ENCODE measurements at regions not wholly inside any gene's neighbourhood (a gene's known extent, or its start where the extent isn't known, plus 50 kb on each side); places are given as distances from the start of the nearest gene placed in this dataset.
A peak's percentile ranks its signal among the peaks of the same experiment; 100 is the strongest.

DNA sequence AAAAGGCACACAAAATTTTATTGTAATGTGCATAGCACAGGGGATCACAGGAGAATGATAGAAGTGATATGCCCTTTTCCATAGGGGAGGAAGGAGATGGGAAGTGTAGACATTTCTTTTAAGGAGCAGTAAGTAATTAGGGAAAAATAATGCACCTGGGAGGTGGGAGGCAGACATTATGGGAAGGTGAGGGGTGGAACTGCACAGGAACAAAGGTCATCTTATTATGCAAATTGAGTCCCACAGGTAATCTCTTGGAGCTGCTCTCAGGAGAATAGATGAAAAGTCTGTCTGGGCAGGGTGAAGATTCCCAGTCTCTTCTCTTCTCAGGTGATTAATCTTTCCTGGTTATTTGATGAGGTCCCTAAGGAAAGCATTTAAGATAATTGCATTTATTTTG, 331.5 kb downstream of the ENC1 start:
- DNase-seq: no peak

DNA sequence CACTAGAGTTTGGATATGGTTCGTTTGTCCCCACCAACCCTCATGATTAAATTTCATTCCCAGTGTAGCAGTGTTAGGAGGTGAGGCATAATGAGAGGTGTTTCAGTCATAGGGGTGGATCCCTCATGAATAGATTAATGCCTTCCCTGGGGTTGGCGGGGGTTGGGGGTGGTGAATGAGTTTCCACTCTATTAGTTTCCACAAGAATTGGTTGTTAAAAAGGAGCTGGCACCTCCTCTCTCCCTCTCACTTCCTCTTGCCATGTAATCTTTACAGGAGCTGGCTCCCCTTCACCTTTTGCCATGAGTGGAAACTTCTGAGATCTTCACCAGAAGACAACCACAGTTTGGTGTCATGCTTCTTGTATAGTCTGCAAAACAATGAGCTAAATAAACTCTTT, 333.7 kb downstream of the ENC1 start:
- DNase-seq: no peak

DNA sequence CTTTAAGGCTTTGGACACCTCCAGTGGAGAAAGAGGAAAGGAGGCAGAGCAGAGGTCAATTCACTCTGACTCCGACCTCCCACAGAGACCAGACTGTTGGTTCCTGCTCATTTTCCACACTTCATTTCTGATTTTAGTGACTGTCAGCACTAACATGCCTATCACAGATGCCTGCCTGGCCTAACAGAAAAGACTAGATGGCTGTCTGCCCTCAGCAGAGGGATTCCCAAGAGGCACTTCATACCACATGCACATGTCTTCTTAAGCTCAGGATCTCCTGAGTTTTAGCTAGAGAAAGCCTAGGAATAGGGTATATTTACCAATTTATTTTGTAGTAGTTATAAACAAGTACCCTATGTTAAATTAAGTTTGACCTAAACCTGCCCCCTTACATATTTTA, 336.0 kb downstream of the ENC1 start:
- DNase-seq: no peak

DNA sequence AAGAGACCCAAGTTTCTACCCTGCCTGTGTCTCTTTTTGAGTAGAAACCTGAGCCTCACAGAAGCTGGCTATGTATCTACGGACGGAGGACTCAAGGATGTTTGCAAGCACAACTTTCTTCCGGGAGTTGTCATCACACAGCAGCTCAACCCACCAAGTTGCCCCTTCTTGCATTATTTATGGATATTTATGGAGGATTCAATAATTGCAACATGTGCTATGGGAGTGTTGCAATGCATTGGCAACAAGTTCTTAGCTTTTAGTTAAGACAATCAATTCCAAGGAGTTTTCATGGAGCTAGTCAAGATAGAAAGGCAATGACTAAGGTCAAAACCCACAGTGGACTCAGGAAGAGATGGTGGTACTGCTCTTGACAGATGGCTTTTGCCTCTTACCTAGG, 336.9 kb downstream of the ENC1 start:
- DNase-seq: peak; percentile 12

DNA sequence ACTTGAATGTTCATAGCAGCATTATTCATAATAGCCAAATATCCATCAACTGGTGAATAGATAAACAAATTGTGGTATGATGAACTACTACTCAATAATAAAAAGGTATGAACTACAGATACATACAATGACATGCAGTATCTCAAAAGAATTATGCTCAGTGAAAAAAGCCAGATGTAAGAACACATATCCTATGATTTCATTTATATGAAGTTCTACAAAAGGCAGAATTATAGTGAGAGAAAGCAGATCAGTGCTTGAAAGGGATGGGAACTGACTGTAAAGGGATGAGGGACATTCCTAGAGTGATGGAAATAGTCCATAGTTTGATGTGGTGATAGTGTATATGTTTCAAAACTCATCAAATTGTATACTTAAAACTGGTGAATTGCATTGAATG, 339.0 kb downstream of the ENC1 start:
- DNase-seq: no peak

DNA sequence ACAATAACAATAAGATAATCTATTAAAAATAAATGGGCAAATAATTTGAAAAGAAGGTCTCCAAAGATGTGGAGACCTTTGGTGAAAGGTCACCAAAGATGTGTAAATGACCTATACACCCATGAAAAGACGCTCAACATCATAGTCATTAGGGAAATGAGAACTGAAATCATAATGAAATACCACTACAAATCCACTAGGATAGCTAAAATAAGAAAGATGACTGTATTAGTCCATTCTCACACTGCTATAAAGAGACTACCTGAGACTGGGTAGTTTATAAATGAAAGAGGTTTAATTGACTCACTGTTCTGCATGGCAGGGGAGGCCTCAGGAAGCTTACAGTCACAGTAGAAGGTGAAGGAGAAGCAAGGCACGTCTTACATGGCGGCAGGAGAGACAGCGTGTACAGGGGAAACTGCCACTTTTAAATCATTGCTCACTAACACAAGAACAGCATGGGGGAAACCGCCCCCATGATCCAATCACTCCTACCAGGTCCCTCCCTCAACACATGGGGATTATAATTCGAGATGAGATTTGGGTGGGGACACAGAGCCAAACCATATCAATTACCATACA, 339.6 kb downstream of the ENC1 start:
- no peak for DNase-seq

DNA sequence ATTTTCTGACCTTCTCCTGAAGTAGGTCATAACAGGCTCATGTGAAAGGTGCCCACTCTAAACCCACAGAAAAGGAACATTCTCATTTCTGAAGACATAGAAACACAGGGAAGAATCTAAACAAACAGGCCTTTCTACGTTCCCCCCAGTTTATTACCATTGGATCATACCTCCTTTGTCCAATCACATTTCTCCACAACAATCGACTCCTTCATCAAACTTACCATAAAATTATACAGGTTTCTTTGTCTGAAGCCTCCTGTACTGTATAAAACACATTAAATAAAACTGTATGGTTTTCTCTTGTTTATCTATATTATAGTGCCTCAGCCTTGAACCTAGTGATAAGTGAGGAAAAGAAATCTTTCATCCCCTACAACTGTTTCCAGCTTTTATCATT, 340.7 kb downstream of the ENC1 start:
- no peak for DNase-seq

DNA sequence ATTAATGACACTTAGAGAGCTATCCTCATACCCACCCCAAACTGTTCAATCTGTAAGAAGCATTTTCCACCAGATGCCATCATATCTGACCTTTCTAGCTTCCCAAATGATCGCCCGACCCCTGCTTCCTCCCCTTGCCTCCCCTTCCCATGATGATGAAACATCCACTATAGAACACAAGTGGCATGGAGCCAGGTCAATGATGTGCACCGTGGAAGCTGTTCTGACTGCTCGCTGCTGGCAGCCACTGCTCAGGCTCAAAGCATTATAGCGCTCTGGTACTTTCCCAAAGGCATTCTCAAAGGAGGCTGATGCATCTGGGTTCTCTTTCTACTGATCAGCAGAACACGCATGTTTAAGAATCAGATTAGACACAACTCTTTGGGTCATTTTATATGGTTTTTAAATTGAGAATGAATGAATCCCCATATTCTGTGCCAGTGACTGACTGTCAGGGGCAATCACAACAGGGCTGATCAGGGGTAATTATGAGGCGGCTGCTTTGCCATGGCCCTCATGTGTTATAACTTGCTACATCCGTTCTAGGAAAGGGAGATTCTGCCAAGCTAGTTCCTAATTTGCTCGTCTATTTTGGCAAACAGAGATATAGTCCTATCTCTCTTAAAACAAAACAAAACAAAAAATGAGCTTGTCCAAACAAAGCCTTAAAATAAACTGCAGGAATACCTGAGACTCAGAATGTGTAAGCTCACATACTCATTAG, 343.7 kb downstream of the ENC1 start:
- peak; percentile 42 for DNase-seq

DNA sequence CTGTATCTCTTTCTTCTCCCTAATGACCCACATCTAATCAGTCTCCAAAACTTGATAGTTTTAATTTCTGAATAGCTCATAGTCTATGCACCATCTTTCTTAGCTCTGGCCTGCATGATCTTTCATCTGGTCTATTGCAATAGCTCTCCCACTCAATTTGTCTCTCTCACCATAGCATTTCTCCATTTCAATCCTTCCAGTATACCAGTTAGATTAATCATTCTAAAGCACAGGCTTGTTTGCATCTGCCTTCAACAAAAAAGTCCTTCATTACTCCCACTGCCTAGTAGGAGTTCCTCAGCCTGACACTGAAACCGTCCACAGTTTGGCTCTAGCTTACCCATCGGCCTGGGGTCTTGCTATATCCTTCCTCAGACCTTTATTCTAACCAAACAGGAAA, 344.9 kb downstream of the ENC1 start:
- no peak for DNase-seq

DNA sequence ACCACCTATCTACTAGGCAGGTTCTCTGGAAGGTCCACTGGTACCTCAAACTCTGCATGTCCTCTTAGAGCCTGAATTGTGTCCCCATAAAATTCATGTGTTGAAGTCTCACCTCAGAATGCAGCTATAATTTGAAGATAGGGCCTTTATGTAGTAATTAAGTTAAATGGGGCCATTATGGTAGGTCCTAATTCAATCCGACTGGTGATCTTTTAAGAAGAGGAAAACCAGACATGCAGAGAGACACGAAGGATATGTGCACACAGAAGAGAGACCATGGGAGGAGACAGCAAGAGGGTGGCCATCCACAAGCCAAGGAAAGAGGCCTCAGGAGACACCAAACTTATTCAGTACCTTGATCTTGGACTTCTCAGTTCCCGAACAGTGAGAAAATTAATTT, 345.4 kb downstream of the ENC1 start:
- DNase-seq: no peak

DNA sequence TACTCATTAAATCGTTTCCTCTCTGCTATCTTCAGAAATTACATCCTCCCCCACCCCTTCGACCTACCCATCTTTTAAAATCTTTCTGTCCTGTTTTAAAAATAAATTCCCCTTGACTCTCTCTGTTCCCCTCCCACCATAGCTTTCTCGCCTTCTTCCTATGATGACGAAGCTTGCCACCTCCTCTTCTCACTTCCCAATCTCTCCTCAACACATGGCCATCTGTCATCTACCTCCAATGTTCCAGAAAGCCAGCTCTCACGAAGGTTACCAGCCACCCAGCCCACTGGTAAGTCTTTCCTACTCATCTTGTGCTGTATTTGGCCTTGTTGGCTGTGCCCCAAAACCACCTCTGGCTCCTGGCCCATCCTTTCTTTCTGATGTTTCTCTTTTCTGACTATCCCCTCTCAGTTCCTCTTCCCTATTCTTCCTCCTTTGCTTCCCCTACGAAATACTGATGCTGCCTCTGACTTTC, 346.3 kb downstream of the ENC1 start:
- peak; percentile 31 for DNase-seq

DNA sequence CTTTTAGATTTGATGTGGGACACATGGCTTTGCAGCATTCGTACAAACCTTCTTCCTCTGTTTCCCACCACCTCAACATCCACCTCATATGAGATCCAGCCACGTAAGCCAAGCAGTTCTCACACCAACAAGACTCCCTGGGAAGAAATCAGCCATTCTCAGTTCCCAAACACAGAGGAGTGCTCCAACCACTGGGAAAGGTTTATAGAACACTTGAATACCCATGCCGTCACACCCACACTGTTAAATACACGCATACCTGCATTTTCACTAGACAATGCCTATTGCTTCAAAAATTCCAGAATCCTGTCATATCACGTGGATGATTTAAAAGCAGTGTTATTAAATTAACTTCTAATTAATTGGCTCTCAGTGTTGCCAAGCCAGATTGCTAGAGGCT, 347.3 kb downstream of the ENC1 start:
- no peak for DNase-seq

DNA sequence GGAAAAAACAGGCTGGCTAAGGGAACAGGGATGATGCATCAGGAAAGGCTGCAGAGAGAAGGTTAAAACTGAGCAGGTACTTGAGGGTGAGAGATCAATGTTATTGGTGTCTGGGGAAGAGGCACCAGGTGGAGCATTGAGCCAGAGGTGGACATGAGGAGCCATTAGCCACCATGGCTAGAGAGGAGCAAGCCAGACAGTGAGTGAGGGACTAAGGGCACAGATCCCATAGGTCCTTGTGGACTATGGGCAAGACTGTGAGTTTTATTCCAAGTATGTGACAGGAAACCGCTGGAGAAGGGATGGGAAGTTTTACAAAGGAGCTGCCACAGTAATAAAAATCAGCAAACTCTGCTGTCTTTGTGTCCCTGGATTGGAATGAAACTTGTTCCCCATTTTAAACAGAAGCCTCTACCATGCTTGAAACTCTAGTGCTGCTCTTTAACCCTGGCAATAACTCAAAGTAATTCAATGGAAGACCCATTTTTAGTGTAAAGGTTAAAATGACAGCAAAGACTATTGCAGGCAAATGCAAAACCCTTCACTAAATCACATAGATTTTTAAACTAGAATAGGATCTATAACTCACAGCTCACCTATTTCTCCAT, 349.8 kb downstream of the ENC1 start:
- DNase-seq: peak; percentile 16

DNA sequence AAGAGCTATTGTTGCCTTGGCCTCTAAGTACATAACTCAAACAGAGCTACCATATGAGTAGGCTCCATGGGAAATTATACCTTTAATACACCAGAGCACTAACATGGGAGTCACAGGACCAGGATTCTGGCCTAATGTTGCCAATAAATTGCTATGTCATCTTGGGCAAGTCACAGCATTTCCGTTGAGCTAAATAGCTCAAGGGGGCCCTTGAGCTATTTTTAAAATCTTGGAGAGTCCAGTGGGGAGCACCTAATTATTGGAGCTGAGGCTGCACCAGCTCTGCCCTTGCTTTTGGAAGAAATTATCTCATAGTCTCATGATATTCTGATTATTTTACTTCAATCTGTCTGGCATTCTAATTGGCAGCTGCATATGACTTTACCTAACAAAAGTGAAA, 350.8 kb downstream of the ENC1 start:
- no peak for DNase-seq

DNA sequence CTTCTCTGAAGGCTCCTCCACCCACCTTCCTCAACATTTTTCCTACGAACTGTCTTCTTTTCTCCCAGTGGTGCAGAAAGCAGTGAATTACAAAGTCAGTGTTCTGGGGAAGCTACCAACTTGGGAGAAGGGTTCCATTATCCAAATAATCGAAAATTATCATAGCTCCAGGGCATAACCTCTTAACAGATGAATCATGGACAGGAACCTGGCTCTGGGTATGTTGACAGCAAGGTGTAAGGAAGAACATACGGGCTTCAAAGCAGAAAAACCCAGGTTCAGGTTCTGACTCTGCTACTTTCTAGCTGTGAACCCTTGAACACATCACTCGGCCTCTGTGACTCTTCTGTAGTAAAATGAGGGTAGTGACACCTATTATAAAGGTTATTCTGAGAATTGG, 351.3 kb downstream of the ENC1 start:
- DNase-seq: no peak

DNA sequence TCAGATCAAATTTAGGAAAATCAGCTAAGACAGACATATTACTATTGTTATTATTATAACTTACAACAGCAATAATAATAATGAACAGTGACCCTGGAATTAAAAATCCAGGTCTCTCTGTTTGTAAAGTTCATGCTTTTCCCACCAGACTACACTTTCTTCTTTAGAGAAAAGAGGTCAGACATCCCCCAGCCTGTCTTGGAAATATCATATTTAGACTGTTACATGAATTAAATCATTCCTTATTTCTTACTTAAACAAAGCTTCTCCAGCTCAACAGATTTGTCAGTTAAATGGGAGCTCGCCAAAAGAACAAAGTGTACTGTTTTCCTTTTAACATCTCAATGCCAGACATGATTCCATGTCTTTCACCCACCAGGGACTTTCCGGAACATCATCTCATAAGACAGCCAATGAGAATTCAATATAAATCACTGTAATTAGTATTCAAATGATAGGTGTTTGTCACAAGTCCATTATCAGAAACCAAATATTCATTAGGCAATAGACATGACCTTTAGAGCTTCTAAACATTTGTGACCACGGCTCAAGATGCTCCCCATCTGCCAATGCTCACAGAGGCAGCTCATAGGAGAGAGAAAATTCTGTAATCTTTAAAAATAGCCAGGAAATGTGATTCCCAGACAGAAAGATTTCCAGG, 351.9 kb downstream of the ENC1 start:
- DNase-seq: peak; percentile 14

DNA sequence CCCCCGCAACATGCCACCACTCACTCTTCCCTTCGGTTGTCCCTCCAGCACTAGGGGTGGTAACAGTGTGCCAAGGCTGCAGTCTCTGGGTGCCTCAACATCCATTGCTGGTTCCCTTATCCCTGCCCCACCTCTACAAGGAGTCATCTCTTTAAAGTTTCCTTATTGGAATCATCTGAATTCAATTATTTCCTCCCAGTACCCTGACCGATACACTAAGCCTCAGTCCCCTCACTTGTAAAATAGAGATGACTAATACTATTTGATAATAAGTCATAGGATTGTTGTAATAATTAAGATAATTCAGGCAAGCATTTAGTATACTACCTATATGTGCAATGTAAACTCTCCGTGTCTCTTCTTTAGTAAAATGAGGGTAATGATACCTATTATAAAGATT, 352.5 kb downstream of the ENC1 start:
- DNase-seq: no peak

DNA sequence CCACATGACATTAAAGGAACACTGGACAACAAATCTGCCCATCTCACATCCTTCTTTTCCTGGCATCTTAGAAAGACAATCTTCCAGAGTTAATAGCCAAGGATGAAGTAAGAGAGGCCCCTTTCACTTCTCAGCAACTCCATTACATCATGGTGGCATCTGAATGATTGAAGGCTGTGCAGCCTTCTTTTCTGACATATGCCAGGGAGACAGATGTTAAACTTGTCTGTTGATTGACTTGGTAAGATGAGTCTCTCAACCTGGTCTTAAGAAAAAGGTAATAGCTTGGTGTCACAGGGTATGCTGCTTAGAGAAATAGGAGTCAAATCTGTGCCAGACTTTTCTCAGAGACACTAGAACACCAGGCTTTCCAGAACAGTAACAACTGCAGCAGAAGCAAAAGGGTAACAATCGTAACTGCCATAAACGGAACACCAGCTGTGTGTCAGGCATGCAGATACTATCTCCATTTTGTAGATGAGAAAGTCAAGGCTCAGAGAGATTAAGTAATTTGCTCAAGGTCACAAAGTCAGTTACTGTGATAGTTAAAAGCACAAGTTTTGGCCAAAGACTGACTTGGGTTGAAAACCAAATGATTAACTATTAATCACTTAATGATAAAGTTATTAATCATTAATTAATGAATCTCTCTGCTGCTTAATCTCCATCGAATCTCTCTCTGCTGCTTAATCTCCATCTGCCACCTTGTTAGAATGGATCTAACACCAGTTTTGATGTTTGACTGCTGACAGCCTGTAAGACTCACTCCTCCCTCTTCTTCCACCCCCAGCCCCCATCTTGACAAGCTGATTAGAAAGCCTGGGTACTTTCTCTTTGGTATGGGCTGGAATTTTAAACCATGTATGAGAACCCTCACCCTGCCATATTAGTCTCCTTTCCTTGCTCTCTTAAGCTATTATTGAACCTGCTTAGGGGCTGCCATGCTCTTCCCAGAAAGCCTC, 353.5 kb downstream of the ENC1 start:
- no peak for DNase-seq

DNA sequence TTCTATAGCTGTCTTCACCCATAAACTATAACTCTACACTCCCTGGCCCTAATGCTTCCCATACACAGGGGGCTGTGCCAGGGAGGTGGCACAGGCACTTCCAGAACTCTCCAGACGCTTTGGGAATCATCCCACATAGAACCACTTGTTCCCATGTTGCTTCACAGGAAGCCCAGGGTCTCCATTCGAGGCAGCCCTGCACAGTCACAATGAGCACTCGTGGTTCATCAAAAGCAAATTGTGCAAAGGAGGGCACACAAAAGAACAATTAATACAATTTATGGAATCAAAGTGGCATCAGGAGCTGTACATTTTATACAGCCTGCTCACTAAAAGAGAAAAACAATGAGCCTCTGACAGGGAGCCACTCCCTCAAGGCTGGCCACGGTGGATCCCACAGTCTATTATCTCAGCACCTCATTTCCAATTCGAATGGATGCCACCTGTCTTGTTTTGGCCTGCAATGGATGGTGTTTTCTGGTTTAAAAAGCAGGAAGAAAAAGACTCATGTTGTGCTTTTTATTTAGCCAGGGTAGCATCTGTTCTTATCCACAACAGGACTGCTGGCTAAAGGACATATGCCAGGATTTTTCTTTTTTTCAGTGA, 354.8 kb downstream of the ENC1 start:
- no peak for DNase-seq

DNA sequence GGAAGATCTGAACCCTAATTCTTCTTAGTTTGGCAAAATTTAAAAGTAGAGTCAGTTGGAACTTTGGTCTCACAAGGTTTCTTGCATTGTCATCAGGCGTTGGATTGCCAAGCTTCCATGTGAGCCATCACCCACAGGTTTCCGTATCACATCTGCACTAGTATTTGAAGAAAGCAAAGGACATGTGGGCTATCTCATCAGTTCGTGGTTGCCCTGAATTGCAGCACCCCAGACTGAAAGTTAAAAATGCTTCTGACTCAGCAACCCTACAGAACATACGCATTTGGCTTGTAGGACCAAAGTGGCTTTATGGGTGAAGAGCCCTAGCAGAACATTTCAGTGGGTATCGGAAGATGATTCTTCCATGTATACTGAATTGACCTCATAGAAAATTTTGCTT, 358.0 kb downstream of the ENC1 start:
- no peak for DNase-seq

DNA sequence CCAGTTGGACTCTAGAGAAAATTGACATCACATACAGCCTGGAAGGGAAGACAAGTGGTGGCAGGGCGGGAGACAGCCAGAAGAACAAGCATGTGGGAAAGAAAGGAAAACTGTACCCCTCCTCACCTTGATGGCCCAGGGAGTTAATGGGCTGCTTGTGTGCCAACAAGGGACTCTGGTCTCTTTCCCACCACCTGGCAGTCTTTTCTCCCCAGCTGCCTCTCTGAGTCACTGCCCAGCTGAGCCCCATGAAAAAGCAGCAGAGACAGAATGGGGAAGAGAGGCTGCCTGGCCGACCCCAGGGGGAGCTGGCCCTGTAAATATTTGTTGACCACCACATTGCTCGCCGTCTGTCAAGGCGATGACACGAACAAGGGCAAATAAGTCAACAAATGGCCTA, 359.4 kb downstream of the ENC1 start:
- DNase-seq: no peak

DNA sequence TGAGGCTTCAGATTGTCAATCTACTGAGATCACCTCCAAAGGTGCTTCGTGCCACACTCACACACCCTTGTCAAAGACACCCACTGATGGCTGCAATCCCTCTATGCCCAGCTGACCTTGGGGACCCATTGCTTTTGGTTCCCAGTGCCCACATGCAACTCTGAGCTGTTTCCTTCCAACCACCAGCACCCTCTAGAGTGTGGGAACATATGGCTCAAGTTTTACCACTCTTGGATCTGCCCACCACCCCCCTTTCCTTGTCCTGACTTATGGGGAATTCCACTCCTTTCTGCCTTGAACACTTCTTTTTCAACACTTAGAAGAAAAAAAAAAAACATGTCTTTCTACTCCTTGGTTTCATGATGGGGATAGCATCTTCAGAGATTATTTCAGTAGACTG, 360.2 kb downstream of the ENC1 start:
- no peak for DNase-seq

All from fibroblast of skin of right biceps (primary cell).